Astrocyte (in vitro differentiated cells and primary cell): ENCODE measurements at regions not wholly inside any gene's neighbourhood (a gene's known extent, or its start where the extent isn't known, plus 50 kb on each side); places are given as distances from the start of the nearest gene placed in this dataset.

Source experiments
- CTCF ChIP-seq: IDR thresholded peaks from 2 replicates; pipeline ENCODE4 v1.5.1; 2011; ENCODE audit warnings: low read depth, mild to moderate bottlenecking, inconsistent platforms, low read length, moderate library complexity; ENCODE audit not compliant: insufficient read depth
- EZH2 ChIP-seq: IDR thresholded peaks from 2 replicates; pipeline ENCODE4 v1.6.1; 2012; ENCODE audit warnings: mild to moderate bottlenecking, low read length, inconsistent platforms; ENCODE audit not compliant: insufficient read depth

- no peak for TF ChIP-seq CTCF
- no peak for TF ChIP-seq EZH2
Measured at GRCh38 chr4:13133700-13134099, 350.4 kb downstream of the RAB28 start.
